Endothelial cell of umbilical vein (primary cell): ENCODE measurements at regions not wholly inside any gene's neighbourhood (a gene's known extent, or its start where the extent isn't known, plus 50 kb on each side); places are given as distances from the start of the nearest gene placed in this dataset.
"Not testable (repeated sequence)": the region's sequence is repeated elsewhere in the genome, so short reads cannot be mapped to it uniquely, and the experiment has no call there.

Experiments used
- CTCF ChIP-seq, 2 donors: IDR thresholded peaks; 1 replicate in 1 of 2; 2 replicates in 1 of 2; pipeline ENCODE4 v1.5.1; 2011; ENCODE audit warnings: low read length in 2 of 2, mild to moderate bottlenecking in 2 of 2, moderate library complexity in 2 of 2, control low read depth in 1 of 2, inconsistent platforms in 1 of 2, low read depth in 1 of 2; ENCODE audit not compliant: insufficient read depth in 1 of 2; ENCODE audit errors: extremely low read depth in 1 of 2
- EZH2 ChIP-seq: IDR thresholded peaks from 2 replicates; pipeline ENCODE4 v1.6.1; 2012; ENCODE audit warnings: borderline replicate concordance, low read depth, mild to moderate bottlenecking, moderate library complexity, low read length, inconsistent platforms; ENCODE audit not compliant: severe bottlenecking
- MAX ChIP-seq: IDR thresholded peaks from 2 replicates; pipeline ENCODE4 v1.6.1; 2011; ENCODE audit not compliant: insufficient read depth, insufficient read length
- POLR2A ChIP-seq: IDR thresholded peaks from 2 replicates; pipeline ENCODE4 v1.6.1; 2012; ENCODE audit warnings: low read depth, mild to moderate bottlenecking, control low read depth, low read length

GRCh38 chr21:9772877-9773420 lies 748.4 kb upstream of the TPTE start:
- not testable (repeated sequence) for TF ChIP-seq POLR2A; CTCF (IDR thresholded peaks at IDR 0.05; ENCODE audit: extremely low read depth in 1 of 2, insufficient read depth in 1 of 2, low read depth in 1 of 2, low read length in 2 of 2); EZH2; MAX
